Erythroblast (primary cell): ENCODE measurements at regions not wholly inside any gene's neighbourhood (a gene's known extent, or its start where the extent isn't known, plus 50 kb on each side); places are given as distances from the start of the nearest gene placed in this dataset.

Source experiments
- GATA1 ChIP-seq: IDR thresholded peaks from 2 replicates; pipeline ENCODE4 v1.6.1; 2011; ENCODE audit warnings: low read depth, mild to moderate bottlenecking, control low read depth, low read length, moderate library complexity
- POLR2A ChIP-seq: IDR thresholded peaks from 2 replicates; pipeline ENCODE4 v1.6.1; 2011; ENCODE audit warnings: mild to moderate bottlenecking, low read length

DNA sequence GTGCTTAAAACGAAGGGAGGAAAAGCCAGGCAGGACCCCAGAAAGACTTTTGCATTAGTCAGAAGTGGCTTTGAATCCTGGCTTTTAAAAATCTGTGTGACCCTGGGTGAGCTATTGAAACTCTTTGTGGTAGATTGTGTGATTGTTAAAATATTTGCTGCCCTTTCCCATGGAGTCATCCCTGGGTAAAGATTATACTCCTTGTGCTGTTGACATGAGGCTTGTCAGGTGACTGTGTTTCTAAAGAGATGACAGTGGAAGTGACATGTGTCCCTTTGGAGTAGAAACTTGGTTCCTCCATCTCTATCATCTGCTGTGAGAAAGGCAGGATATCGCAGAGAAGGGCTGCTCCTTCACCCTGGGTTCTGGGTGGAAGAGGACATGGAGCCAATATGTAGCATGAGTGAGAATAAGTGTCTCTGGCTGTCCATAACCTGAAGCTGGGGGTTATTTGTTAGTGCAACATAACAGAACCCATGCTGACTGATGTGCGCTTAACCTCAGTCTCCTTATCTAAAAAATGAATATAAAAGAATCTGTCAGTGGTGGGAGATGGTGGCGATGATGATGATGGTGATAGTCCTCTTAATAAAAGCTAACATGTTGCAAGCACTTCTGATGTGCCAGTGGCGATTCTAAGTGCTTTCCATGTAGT, 187.6 kb downstream of the RHOU start:
- no peak for TF ChIP-seq POLR2A
- no peak for TF ChIP-seq GATA1
